Upper lobe of left lung (tissue), 4 donors: ENCODE measurements at regions not wholly inside any gene's neighbourhood (a gene's known extent, or its start where the extent isn't known, plus 50 kb on each side); places are given as distances from the start of the nearest gene placed in this dataset.

Experiments
- CTCF ChIP-seq, 6 experiments: fragments of 450-650 bp in 4 of 6; fragments of 200-600 bp in 2 of 6; sonication (generic) in 2 of 6; IDR thresholded peaks; one replicate each; pipeline ENCODE4 v1.5.1; 2016 to 2019; ENCODE audit warnings: antibody characterized with exemption in 6 of 6
- POLR2AphosphoS5 ChIP-seq, 2 donors: sonication (generic); formaldehyde crosslinking; IDR thresholded peaks; one replicate each; pipeline ENCODE4 v1.5.1; 2017; ENCODE audit warnings: antibody characterized with exemption in 2 of 2

- no peak for TF ChIP-seq POLR2AphosphoS5 (IDR thresholded peaks at IDR 0.05)
- TF ChIP-seq CTCF (IDR thresholded peaks at IDR 0.05): no peak
Observed at GRCh38 chr15:89387140-89387903, 52.7 kb upstream of the POLG start.
